Stimulated activated CD4-positive, alpha-beta T cell treated with anti-CD3 and anti-CD28 coated beads, Interleukin-4, amount 100 ng/mL, for 4 hours (primary cell): ENCODE measurements at regions not wholly inside any gene's neighbourhood (a gene's known extent, or its start where the extent isn't known, plus 50 kb on each side); places are given as distances from the start of the nearest gene placed in this dataset.
"Not testable (repeated sequence)": the region's sequence is repeated elsewhere in the genome, so short reads cannot be mapped to it uniquely, and the experiment has no call there.

Source experiments
- DNase-seq, 2 experiments: peaks; one replicate each; pipeline ENCODE4 v3.0.0-alpha.2; 2020

- DNase-seq: no peak
Observed at GRCh38 chr7:8938044-8938805, 504.8 kb downstream of the NXPH1 start.

GRCh38 chr7:8939446-8939845, 506.0 kb downstream of the NXPH1 start:
- no peak for DNase-seq

GRCh38 chr7:8963722-8964121, 530.3 kb downstream of the NXPH1 start:
- no peak for DNase-seq

DNA sequence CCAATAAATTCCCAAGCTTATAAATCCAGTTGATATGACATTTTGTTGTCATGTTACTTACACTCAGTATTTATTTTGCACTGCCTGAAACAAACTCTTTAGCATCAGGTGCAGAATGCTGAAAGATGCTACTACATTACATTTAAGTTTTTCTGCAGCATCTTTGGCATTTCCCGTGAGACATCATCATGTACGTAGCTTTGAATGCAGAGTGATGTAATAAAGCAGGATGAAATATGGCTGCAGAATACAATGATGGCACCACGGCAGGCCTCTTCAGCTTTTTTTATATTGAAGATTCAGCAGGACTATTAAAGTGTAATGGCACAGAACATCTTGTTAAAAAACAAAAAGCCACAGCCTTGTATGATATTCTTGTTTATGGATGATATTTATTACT, 531.8 kb downstream of the NXPH1 start:
- no peak for DNase-seq

GRCh38 chr7:8973601-8974000, 540.2 kb downstream of the NXPH1 start:
- no peak for DNase-seq

- no peak for DNase-seq
Observed at GRCh38 chr7:8975681-8976080, 542.3 kb downstream of the NXPH1 start.

- DNase-seq: no peak
Observed at GRCh38 chr7:8982338-8982992, 549.1 kb downstream of the NXPH1 start.

- no peak for DNase-seq
Observed at GRCh38 chr7:8985255-8985654, 551.8 kb downstream of the NXPH1 start.

GRCh38 chr7:8988267-8988666, 554.9 kb downstream of the NXPH1 start:
- no peak for DNase-seq

DNA sequence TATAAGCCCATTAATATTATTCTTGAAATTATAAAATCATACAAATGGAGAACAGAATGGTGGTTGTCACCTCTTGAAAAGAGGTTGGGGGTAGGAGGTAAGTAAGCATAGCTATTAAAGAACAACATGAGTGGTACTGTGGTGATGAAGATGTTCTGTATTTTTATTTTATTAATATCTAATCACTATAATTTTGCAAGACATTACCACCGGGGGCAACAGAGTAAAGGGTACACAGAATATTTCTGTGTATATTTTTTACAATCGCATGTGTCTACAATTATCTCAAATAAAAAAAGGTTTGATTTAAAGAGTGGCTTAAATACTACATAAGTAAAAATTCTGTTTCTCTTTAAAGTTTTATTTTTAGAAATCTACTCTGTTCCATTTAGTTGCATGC, 557.8 kb downstream of the NXPH1 start:
- DNase-seq: no peak

- DNase-seq: no peak
Observed at GRCh38 chr7:8998762-8999161, 565.4 kb downstream of the NXPH1 start.

DNA sequence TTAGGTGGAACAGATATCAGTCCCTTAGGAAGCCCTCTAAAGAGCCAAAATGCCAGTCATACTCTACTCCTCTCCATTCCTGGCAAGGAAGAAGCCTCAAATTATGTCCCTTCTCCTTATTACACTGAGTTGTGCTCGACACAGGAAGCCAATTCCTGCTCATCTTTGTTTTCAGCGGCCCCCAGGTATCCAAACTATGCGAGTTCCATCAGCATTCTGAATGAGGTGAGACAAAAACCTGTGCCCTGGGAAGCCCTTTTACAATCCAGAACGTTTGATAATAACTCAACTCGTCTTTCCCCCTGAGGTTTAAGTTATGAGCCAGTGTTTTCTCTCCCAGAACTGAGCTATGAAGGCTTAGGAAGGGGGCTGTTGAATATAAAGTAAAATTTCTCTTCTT, 580.5 kb downstream of the NXPH1 start:
- no peak for DNase-seq

DNA sequence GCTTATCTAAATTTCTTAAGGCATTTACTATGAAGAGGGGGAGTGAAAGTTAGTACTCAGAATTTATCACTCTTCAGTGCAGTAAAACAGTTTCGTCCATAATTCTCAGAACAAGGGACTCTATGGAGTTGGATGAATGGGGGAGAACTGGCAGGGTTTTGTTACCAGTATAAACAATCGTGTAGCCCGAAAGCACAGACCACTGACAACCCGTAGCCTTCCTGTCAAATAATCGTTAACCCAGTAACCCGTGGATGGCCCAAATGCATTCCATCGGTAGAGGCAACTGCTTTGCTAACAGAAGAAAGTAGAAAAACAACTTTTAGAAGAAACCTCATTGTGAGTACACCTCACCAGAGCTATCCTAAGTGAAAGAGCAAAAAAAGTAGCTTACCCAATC, 583.9 kb downstream of the NXPH1 start:
- no peak for DNase-seq

DNA sequence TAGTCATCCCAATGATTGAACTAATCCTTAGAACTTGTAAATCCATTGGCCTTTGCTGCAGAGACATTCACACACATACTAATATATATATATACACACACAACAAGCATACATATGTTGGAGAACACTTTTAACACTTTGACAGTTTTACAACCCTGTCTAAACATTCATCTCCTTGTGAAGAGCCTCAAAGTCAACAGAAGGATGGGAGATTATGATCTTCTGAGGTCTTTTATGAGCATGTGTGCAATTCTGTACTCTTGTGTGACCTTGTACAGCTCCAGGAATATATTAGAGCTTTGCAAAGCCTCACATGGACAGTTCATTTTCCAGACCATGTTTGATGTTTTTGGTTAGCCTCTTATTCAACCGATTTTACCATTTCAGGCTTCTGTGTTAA, 589.0 kb downstream of the NXPH1 start:
- no peak for DNase-seq

DNA sequence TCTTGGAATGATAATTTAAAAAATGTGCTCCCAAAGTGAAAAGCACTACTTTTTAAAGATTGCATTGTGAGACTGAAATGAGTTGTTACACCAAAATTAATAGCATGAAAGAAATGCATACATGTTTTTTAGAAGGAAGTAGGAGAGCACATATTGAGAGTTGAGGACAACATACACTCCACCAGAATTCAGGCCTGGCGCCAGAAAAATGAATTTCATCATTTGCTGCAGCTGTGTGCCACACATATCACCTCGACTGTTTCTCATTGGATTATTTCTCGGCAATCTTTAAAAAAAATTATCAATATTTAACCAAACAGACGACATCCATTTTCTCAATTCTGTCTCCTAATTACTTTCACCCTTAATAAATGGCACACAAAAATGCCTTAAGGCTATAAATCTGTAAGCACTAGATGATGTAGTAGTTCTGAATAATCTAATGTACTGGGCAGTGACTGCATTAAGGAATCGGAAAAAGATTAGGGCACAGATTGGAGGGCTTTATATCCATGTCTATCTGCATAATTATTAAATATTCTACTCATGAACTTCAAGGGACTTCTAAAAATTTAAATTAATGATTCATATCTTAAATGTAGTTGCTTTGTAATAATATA, 590.4 kb downstream of the NXPH1 start:
- DNase-seq: no peak

- DNase-seq: no peak
Observed at GRCh38 chr7:9026121-9026520, 592.7 kb downstream of the NXPH1 start.

GRCh38 chr7:9028012-9028411, 594.6 kb downstream of the NXPH1 start:
- no peak for DNase-seq

GRCh38 chr7:9029681-9030530, 596.5 kb downstream of the NXPH1 start:
- no peak for DNase-seq

DNA sequence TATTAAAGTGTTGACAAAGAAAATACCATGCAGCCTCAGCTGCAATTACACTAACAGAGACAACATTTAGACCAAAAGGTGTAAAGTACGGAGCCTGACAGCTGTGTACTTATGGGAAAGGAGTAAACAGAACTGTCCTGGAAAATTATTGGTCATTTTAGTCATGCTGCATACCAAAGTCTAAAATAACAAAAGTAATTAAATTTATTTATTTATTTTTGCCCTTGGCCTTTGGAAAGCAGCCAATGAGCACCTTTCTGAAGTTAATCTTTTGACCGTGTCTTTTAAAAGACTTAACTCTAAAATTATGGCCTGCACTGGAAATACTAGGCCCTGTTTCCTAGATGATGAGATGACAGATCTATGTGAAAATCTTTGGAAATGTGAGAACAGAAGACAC, 597.6 kb downstream of the NXPH1 start:
- no peak for DNase-seq

GRCh38 chr7:9031386-9031785, 598.0 kb downstream of the NXPH1 start:
- DNase-seq: no peak

- DNase-seq: no peak
Observed at GRCh38 chr7:9036080-9036479, 602.7 kb downstream of the NXPH1 start.

DNA sequence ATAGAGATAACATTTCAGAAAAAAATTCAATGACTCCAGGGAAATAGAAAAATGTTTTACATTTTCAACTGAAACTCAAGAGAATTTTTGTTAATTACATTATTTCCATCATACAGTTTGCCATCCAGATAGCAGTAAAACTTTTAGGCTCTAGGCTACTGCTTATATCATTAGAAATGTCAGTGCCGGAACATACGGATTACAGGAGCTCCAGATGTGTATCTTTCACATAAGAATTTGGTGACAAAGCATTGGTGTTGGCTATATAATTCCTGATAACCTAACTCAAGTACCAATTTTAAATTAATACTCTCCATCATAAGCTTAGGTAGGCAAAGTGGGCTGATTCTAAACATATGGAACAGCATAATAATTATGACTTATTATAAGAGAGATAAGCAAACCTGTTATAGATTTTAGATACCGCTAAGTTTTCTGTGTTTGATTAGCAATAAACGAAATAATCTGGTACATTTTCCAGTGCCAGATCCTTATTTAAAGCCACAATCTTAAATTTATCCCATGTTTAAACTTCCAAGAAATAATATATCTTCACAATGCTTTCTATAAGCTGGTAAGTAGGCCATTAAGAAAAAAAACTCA, 637.9 kb downstream of the NXPH1 start:
- DNase-seq: no peak

DNA sequence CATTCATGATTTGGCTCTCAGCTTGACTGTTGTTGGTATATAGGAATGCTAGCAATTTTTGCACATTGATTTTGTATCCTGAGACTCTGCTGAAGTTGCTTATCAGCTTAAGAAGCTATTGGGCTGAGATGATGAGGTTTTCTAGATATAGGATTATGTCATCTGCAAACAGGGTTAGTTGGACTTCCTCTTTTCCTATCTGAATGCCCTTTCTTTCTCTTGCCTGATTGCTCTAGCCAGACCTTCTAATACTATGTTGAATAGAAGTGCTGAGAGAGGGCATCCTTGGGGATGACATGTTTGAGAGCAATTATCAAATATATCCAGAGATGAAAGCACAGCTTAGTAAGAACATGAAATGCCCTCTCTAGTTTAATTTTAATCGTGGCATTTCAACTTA, 642.4 kb downstream of the NXPH1 start:
- DNase-seq: not testable (repeated sequence)
